GM06990 (cell line): ENCODE measurements at regions not wholly inside any gene's neighbourhood (a gene's known extent, or its start where the extent isn't known, plus 50 kb on each side); places are given as distances from the start of the nearest gene placed in this dataset.
"Not testable (repeated sequence)": the region's sequence is repeated elsewhere in the genome, so short reads cannot be mapped to it uniquely, and the experiment has no call there.

Source experiments
- DNase-seq: peaks from one replicate; pipeline ENCODE4 v3.0.0-alpha.2; 2011; ENCODE audit not compliant: insufficient read length; ENCODE audit errors: extremely low read depth
- H3K27me3 ChIP-seq: replicated peaks from 2 replicates; pipeline ENCODE4 v1.6.0; 2011; ENCODE audit warnings: low read length; ENCODE audit not compliant: control insufficient read depth, insufficient read depth
- H3K36me3 ChIP-seq: 2 replicates; pipeline ENCODE4 v1.5.1; 2011; ENCODE audit warnings: low read length; ENCODE audit not compliant: control insufficient read depth, insufficient read depth
- H3K4me3 ChIP-seq: replicated peaks from 2 replicates; pipeline ENCODE4 v1.5.1; 2011; ENCODE audit warnings: low read depth, mild to moderate bottlenecking, control low read depth, low read length
- CTCF ChIP-seq: IDR thresholded peaks from 2 replicates; pipeline ENCODE4 v1.5.1; 2011; ENCODE audit warnings: low read length, control low read depth, mild to moderate bottlenecking, inconsistent platforms; ENCODE audit not compliant: insufficient read depth, poor library complexity, severe bottlenecking

- Histone ChIP-seq H3K4me3 (no peak overlapping the region), H3K27me3 (no peaks in the 10 kb centered on the region), H3K36me3 (no peaks in the 10 kb centered on the region)
- DNase-seq, result no peak
- TF ChIP-seq CTCF, result no peak
Observed at GRCh38 chr9:103210607-103211006, 215.5 kb downstream of the CYLC2 start.

GRCh38 chr9:103215197-103215596 is 220.1 kb downstream of the CYLC2 start:
- Histone ChIP-seq H3K36me3 (no peaks in the 10 kb centered on the region), H3K27me3 (no peaks in the 10 kb centered on the region), H3K4me3 (no peak overlapping the region)
- no peak for DNase-seq
- TF ChIP-seq CTCF, result no peak

- TF ChIP-seq CTCF, result no peak
- no peaks in the 10 kb centered on the region for H3K27me3 ChIP-seq
- H3K36me3 ChIP-seq, result no peaks in the 10 kb centered on the region
- no peak for DNase-seq
- H3K4me3 ChIP-seq, result no peak overlapping the region
Observed at GRCh38 chr9:103225702-103226646, 230.8 kb downstream of the CYLC2 start.

- TF ChIP-seq CTCF, result no peak
Observed at GRCh38 chr9:103226647-103227013, 231.5 kb downstream of the CYLC2 start.

GRCh38 chr9:103237571-103238109 is 242.5 kb downstream of the CYLC2 start:
- DNase-seq, H3K4me3 ChIP-seq: not testable (repeated sequence)

More at GRCh38 chr9:103226647-103227013, 231.5 kb downstream of the CYLC2 start:
- Histone ChIP-seq H3K27me3 (no peaks in the 10 kb centered on the region), H3K36me3 (no peaks in the 10 kb centered on the region), H3K4me3 (no peak overlapping the region)
- no peak for DNase-seq

GRCh38 chr9:103242025-103242424 is 246.9 kb downstream of the CYLC2 start:
- no peaks in the 10 kb centered on the region for H3K36me3 ChIP-seq
- DNase-seq, result no peak
- H3K27me3 ChIP-seq, result no peaks in the 10 kb centered on the region
- no peak for TF ChIP-seq CTCF
- H3K4me3 ChIP-seq, result no peak overlapping the region

More at GRCh38 chr9:103237571-103238109, 242.5 kb downstream of the CYLC2 start:
- not testable (repeated sequence) for H3K36me3 ChIP-seq, H3K27me3 ChIP-seq
